ENCODE measurements at regions not wholly inside any gene's neighbourhood (a gene's known extent, or its start where the extent isn't known, plus 50 kb on each side); places are given as distances from the start of the nearest gene placed in this dataset.
"Not testable (repeated sequence)": the region's sequence is repeated elsewhere in the genome, so short reads cannot be mapped to it uniquely, and the experiment has no call there.

GRCh38 chr3:28019740-28020139, 221.7 kb upstream of the CMC1 start:
- Mint-ChIP-seq H3K27ac (no peak overlapping the region), H3K4me3 (no peak overlapping the region), H3K27me3 (no peaks in the 10 kb centered on the region), H3K4me1 (no peaks in the 10 kb centered on the region), H3K9me3 (peaks cover 14 to 15% of the 10 kb centered on the region in 2 donors)
- DNase-seq (no peak), ATAC-seq (no peak)

GRCh38 chr3:28022916-28023315, 218.5 kb upstream of the CMC1 start:
- peaks cover 18 to 28% of the 10 kb centered on the region in 2 donors for H3K9me3 Mint-ChIP-seq
- DNase-seq, result no peak
- H3K27ac Mint-ChIP-seq, result no peak overlapping the region
- H3K4me3 Mint-ChIP-seq, result no peak overlapping the region
- no peaks in the 10 kb centered on the region for H3K27me3 Mint-ChIP-seq
- ATAC-seq, result no peak
- H3K4me1 Mint-ChIP-seq, result no peaks in the 10 kb centered on the region

- H3K27ac Mint-ChIP-seq, result no peak overlapping the region
- no peaks in the 10 kb centered on the region for H3K4me1 Mint-ChIP-seq
- ATAC-seq, result no peak
- H3K4me3 Mint-ChIP-seq, result no peak overlapping the region
- DNase-seq, result no peak
- H3K27me3 Mint-ChIP-seq, result no peaks in the 10 kb centered on the region
- peaks cover 38 to 44% of the 10 kb centered on the region in 2 donors for H3K9me3 Mint-ChIP-seq
Observed at GRCh38 chr3:28028554-28028953, 212.9 kb upstream of the CMC1 start.

GRCh38 chr3:28033059-28033784, 208.2 kb upstream of the CMC1 start:
- peaks cover 25 to 31% of the 10 kb centered on the region in 2 donors for H3K9me3 Mint-ChIP-seq
- no peaks in the 10 kb centered on the region for H3K27me3 Mint-ChIP-seq
- no peak overlapping the region for H3K4me3 Mint-ChIP-seq
- H3K4me1 Mint-ChIP-seq, result peaks cover 27% of the 10 kb centered on the region
- DNase-seq (no peak), ATAC-seq (no peak)
- H3K27ac Mint-ChIP-seq, result no peak overlapping the region

- Mint-ChIP-seq H3K27me3 (no peaks in the 10 kb centered on the region), H3K9me3 (peaks cover 19 to 20% of the 10 kb centered on the region in 2 donors), H3K4me1 (peaks cover 27% of the 10 kb centered on the region), H3K27ac (no peak overlapping the region), H3K4me3 (peak overlapping the region in 1 of 2 donors; percentile 39)
- DNase-seq (no peak), ATAC-seq (no peak)
Observed at GRCh38 chr3:28036599-28037575, 204.5 kb upstream of the CMC1 start.

GRCh38 chr3:28039234-28039633, 202.2 kb upstream of the CMC1 start:
- no peak overlapping the region for H3K4me3 Mint-ChIP-seq
- peaks cover 27% of the 10 kb centered on the region for H3K4me1 Mint-ChIP-seq
- H3K9me3 Mint-ChIP-seq, result peaks cover 0 to 1% of the 10 kb centered on the region in 2 donors
- no peak overlapping the region for H3K27ac Mint-ChIP-seq
- H3K27me3 Mint-ChIP-seq, result no peaks in the 10 kb centered on the region
- DNase-seq (no peak), ATAC-seq (no peak)

GRCh38 chr3:28039829-28040228, 201.6 kb upstream of the CMC1 start:
- Mint-ChIP-seq H3K27me3 (no peaks in the 10 kb centered on the region), H3K27ac (no peak overlapping the region)
- DNase-seq, result no peak

GRCh38 chr3:28042095-28042635, 199.3 kb upstream of the CMC1 start:
- Mint-ChIP-seq H3K4me3 (no peak overlapping the region), H3K27ac (no peak overlapping the region), H3K27me3 (no peaks in the 10 kb centered on the region), H3K4me1 (peaks cover 3% of the 10 kb centered on the region), H3K9me3 (no peaks in the 10 kb centered on the region)
- ATAC-seq, result no peak
- no peak for DNase-seq

More at GRCh38 chr3:28039829-28040228, 201.6 kb upstream of the CMC1 start:
- no peak overlapping the region for H3K4me3 Mint-ChIP-seq
- H3K4me1 Mint-ChIP-seq, result peaks cover 26% of the 10 kb centered on the region
- no peaks in the 10 kb centered on the region for H3K9me3 Mint-ChIP-seq
- ATAC-seq, result no peak

GRCh38 chr3:28042707-28043106, 198.7 kb upstream of the CMC1 start:
- DNase-seq (no peak), ATAC-seq (no peak)
- Mint-ChIP-seq H3K4me1 (no peaks in the 10 kb centered on the region), H3K27ac (no peak overlapping the region), H3K27me3 (no peaks in the 10 kb centered on the region), H3K9me3 (no peaks in the 10 kb centered on the region), H3K4me3 (no peak overlapping the region)

- no peaks in the 10 kb centered on the region for H3K9me3 Mint-ChIP-seq
- peak overlapping the region in 1 of 2 donors; percentile 43 for H3K27ac Mint-ChIP-seq
- DNase-seq (no peak), ATAC-seq (peak; percentile 61)
- peaks cover 46% of the 10 kb centered on the region for H3K4me1 Mint-ChIP-seq
- H3K27me3 Mint-ChIP-seq, result no peaks in the 10 kb centered on the region
- H3K4me3 Mint-ChIP-seq, result peak overlapping the region in 1 of 2 donors; percentile 13
Observed at GRCh38 chr3:28050120-28050519, 191.3 kb upstream of the CMC1 start.

GRCh38 chr3:28050885-28051284, 190.5 kb upstream of the CMC1 start:
- H3K9me3 Mint-ChIP-seq, result no peaks in the 10 kb centered on the region
- peak; percentile 42 to 54 for DNase-seq
- H3K4me3 Mint-ChIP-seq, result peak overlapping the region; percentile 30 to 65
- H3K27ac Mint-ChIP-seq, result peak overlapping the region in 1 of 2 donors; percentile 21
- peaks cover 46% of the 10 kb centered on the region for H3K4me1 Mint-ChIP-seq
- ATAC-seq, result peak; percentile 90
- H3K27me3 Mint-ChIP-seq, result no peaks in the 10 kb centered on the region

GRCh38 chr3:28053759-28054158, 187.7 kb upstream of the CMC1 start:
- peaks cover 0 to 5% of the 10 kb centered on the region in 2 donors for H3K9me3 Mint-ChIP-seq
- ATAC-seq (peak; percentile 76), DNase-seq (peak; percentile 13 to 15)
- peak overlapping the region in 1 of 2 donors; percentile 31 for H3K27ac Mint-ChIP-seq
- H3K4me3 Mint-ChIP-seq, result no peak overlapping the region
- no peaks in the 10 kb centered on the region for H3K27me3 Mint-ChIP-seq
- H3K4me1 Mint-ChIP-seq, result peaks cover 46% of the 10 kb centered on the region

- Mint-ChIP-seq H3K27ac (no peak overlapping the region), H3K4me1 (peaks cover 25% of the 10 kb centered on the region), H3K9me3 (peaks cover 0 to 5% of the 10 kb centered on the region in 2 donors), H3K27me3 (no peaks in the 10 kb centered on the region), H3K4me3 (no peak overlapping the region)
- ATAC-seq, result no peak
- DNase-seq, result no peak
Observed at GRCh38 chr3:28056806-28057205, 184.6 kb upstream of the CMC1 start.

- Mint-ChIP-seq H3K4me1 (peaks cover 19% of the 10 kb centered on the region), H3K27ac (no peak overlapping the region), H3K9me3 (peaks cover 0 to 5% of the 10 kb centered on the region in 2 donors), H3K4me3 (no peak overlapping the region), H3K27me3 (no peaks in the 10 kb centered on the region)
- DNase-seq, result no peak
- ATAC-seq, result no peak
Observed at GRCh38 chr3:28057539-28057938, 183.9 kb upstream of the CMC1 start.

- H3K27ac Mint-ChIP-seq, H3K9me3 Mint-ChIP-seq, DNase-seq, H3K27me3 Mint-ChIP-seq, ATAC-seq, H3K4me1 Mint-ChIP-seq, H3K4me3 Mint-ChIP-seq: not testable (repeated sequence)
Observed at GRCh38 chr3:28059199-28059598, 182.2 kb upstream of the CMC1 start.

Data from stimulated activated naive CD8-positive, alpha-beta T cell treated with anti-CD3 and anti-CD28 coated beads, Interleukin-15, amount 100 ng/mL, for 72 hours (primary cell).